Pancreas (tissue), 10 donors: ENCODE measurements at regions not wholly inside any gene's neighbourhood (a gene's known extent, or its start where the extent isn't known, plus 50 kb on each side); places are given as distances from the start of the nearest gene placed in this dataset.

Source experiments
- ATAC-seq, 4 donors: fragments of 200-7000 bp; cut with Tn5 transposase; one replicate each; pipeline versions ENCODE4 v1.8.0 to v1.9.1; 2020; ENCODE audit warnings: mild to moderate bottlenecking in 4 of 4, moderate library complexity in 4 of 4
- DNase-seq, 6 donors: peaks; one replicate each; pipeline ENCODE4 v3.0.0-alpha.2; 2020
- FAIRE-seq: peaks from 2 replicates; lab custom pipeline; 2012; peaks lifted over from hg19 to GRCh38; lab: Jason Lieb, UNC
- H3K27ac ChIP-seq, 4 donors: fragments of 200-600 bp; sonication (generic); 1 replicate in 3 of 4; 2 replicates in 1 of 4; pipeline versions ENCODE4 v1.5.0 to v1.8.0; 2020
- H3K27me3 ChIP-seq, 4 donors: fragments of 200-600 bp; one replicate each; pipeline ENCODE4 v1.8.0; 2021
- H3K36me3 ChIP-seq, 3 donors: fragments of 200-600 bp; sonication (generic) in 1 of 3; one replicate each; pipeline versions ENCODE4 v1.5.0 to v1.8.0; 2020 to 2021
- H3K4me1 ChIP-seq, 3 donors: fragments of 200-600 bp; one replicate each; pipeline ENCODE4 v1.8.0; 2021
- H3K4me3 ChIP-seq, 4 donors: fragments of 200-600 bp; sonication (generic) in 2 of 4; one replicate each; pipeline versions ENCODE4 v1.5.0 to v1.8.0; 2020 to 2021
- H3K9me3 ChIP-seq, 4 donors: fragments of 200-600 bp; one replicate each; pipeline ENCODE4 v1.8.0; 2021
- CTCF ChIP-seq, 4 donors: fragments of 200-600 bp; sonication (generic) in 3 of 4; IDR thresholded peaks; one replicate each; pipeline versions ENCODE4 v1.5.0 to v1.8.0; 2021; ENCODE audit warnings: antibody characterized with exemption in 4 of 4
- WGBS, 2 donors: extraction: QIAGEN DNeasy Blood & Tissue Kit; methylation state at CpG; one replicate each; pipeline ENCODE4 v1.1.7; 2013; 5-methylcytosine and 5-hydroxymethylcytosine counted together
- intact Hi-C, 3 donors: fragments of 100-400 bp; cut with DNase I; formaldehyde crosslinking; loops; one replicate each; pipeline versions ENCODE4 v1.11.1 to v1.14.2; 2022
- donor health status: healthy with polysubstance abuse.
- donor health status: DM: no; HTN: no; CAD: no; lungs with moderate emphysema.
- donor health status: DM: no; HTN: no; CAD: no.
- donor health status: control.
- donor health status: control.
- donor health status: Bipolar disorder and iron deficiency.
- donor health status: DM: yes; HTN: yes; CAD: no.
- donor health status: DM: no; HTN: no; CAD: no.
- donor health status: DM: no; HTN: no; CAD: no.
- donor health status: DM: yes; HTN: yes; CAD: no.

DNA sequence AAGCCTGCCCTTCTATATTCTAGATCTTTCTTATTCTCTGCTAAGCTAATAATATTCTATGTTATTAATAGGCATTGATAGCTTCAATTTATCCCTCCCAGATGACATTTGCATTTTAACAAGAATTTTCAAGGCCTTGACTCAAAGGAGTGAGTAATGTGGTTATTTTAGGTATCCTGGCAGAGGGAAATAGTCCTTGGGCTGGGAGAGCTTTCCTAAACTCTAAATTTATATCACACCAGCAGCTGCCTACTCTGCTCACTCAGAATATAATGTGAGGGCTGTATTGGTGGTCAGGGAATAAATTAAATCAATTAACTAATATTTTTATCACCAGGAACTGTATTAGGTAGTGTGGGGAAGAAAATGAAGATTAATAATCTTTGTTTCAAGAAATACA, 74.8 kb upstream of the ADAM23 start:
- no peak for ATAC-seq
- no peak for TF ChIP-seq CTCF (IDR thresholded peaks at IDR 0.05)
- no peak for DNase-seq
- Histone ChIP-seq H3K4me1 (no peaks in the 10 kb centered on the region), H3K27me3 (no peaks in the 10 kb centered on the region), H3K4me3 (no peak overlapping the region), H3K9me3 (no peaks in the 10 kb centered on the region), H3K36me3 (no peaks in the 10 kb centered on the region), H3K27ac (no peak overlapping the region)
- intact Hi-C loops = no loop called here
- no peak for FAIRE-seq

GRCh38 chr2:206368933-206369569, 74.3 kb upstream of the ADAM23 start:
- 51 to 58% methylated on average over 3 of the region's 3 CpGs for WGBS, 2 donors

DNA sequence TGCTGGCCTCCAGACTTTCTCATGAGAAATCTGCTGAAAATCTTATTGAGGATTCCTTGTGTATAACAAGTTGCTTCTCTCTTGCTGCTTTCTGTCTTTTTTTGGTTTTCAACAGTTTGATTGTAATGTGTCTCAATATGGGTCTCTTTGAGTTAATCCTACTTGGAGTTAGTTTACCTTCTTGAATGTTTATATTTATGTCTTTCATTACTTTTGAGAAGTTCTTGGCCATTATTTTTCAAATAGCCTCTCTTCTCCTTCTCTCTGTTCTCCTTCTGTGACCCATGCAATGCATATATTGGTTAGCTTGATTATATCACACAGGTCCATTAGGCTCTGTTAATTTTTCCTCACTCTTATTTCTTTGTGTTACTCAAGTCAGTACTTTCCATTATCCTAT, 67.4 kb upstream of the ADAM23 start:
- Histone ChIP-seq H3K4me3 (no peak overlapping the region), H3K27ac (no peak overlapping the region), H3K9me3 (no peaks in the 10 kb centered on the region), H3K4me1 (no peaks in the 10 kb centered on the region), H3K27me3 (no peaks in the 10 kb centered on the region), H3K36me3 (no peaks in the 10 kb centered on the region)
- intact Hi-C loops = no loop called here
- FAIRE-seq (no peak), DNase-seq (no peak), ATAC-seq (no peak)
- no peak for TF ChIP-seq CTCF (IDR thresholded peaks at IDR 0.05)

More at GRCh38 chr2:206368933-206369569, 74.3 kb upstream of the ADAM23 start:
- no peak for FAIRE-seq
- no peak overlapping the region for H3K27ac ChIP-seq
- no peak for DNase-seq
- H3K27me3 ChIP-seq = no peaks in the 10 kb centered on the region
- no peaks in the 10 kb centered on the region for H3K9me3 ChIP-seq
- no peaks in the 10 kb centered on the region for H3K36me3 ChIP-seq
- TF ChIP-seq CTCF (IDR thresholded peaks at IDR 0.05) = no peak
- peak in 1 of 4 donors; percentile 35 for ATAC-seq
- intact Hi-C loops = no loop called here
- H3K4me1 ChIP-seq = no peaks in the 10 kb centered on the region
- H3K4me3 ChIP-seq = no peak overlapping the region

DNA sequence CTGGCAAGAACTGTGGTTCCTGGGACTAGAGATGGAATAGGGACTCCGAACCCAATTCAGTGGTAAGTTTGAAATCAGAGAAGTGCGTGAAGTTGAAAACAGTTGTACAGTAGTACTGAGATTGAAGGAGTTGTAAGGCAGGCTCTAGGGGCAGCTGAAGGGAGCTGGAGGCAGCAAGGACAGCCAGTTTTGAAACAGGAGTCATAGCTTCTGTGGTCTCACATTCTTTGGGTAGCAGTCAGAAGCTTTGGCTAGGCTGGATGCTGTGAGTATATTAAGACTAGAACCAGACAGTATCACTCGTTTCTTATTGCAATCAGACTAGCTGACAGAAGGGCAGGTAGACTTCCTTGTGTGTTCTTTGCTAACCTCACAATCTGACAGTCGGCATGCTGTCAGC, 64.5 kb upstream of the ADAM23 start:
- DNase-seq (no peak), FAIRE-seq (no peak), ATAC-seq (no peak)
- Histone ChIP-seq H3K4me3 (no peak overlapping the region), H3K27ac (no peak overlapping the region), H3K36me3 (no peaks in the 10 kb centered on the region), H3K4me1 (no peaks in the 10 kb centered on the region), H3K27me3 (no peaks in the 10 kb centered on the region), H3K9me3 (no peaks in the 10 kb centered on the region)
- no peak for TF ChIP-seq CTCF (IDR thresholded peaks at IDR 0.05)
- intact Hi-C loops = no loop called here
- WGBS, 2 donors = 78 to 80% methylated on average over 4 of the region's 4 CpGs

DNA sequence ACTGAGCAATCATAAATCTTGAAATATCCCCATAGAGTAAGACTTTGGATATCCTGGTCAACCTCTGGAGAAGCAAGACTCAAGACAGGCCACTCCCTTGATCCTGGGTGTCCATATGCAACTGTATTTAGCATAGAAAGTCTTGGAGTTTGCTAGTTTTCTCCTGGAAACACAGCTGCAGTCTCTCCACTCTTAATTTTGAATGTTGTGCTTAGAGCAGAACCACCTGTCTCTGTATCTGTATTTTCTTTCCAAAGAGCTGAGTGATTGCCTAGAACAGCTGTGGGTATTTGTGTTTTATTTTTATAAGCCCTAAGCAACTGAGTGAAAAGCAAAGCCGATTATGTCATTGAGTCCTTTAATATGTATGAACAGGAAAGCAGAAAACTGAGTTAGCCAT, 64.1 kb upstream of the ADAM23 start:
- TF ChIP-seq CTCF (IDR thresholded peaks at IDR 0.05) = no peak
- H3K27me3 ChIP-seq = no peaks in the 10 kb centered on the region
- no peak for DNase-seq
- ATAC-seq = no peak
- intact Hi-C loops = no loop called here
- H3K9me3 ChIP-seq = no peaks in the 10 kb centered on the region
- no peaks in the 10 kb centered on the region for H3K36me3 ChIP-seq
- H3K4me3 ChIP-seq = no peak overlapping the region
- FAIRE-seq = no peak
- 63 to 67% methylated on average over 1 of the region's 1 CpG for WGBS, 2 donors
- no peak overlapping the region for H3K27ac ChIP-seq
- no peaks in the 10 kb centered on the region for H3K4me1 ChIP-seq
